ENCODE measurements at regions not wholly inside any gene's neighbourhood (a gene's known extent, or its start where the extent isn't known, plus 50 kb on each side); places are given as distances from the start of the nearest gene placed in this dataset.

GRCh38 chr6:48844696-48845095, 618.4 kb downstream of the MMUT start:
- no peak for ATAC-seq
- TF ChIP-seq TCF4 (CRISPR knock-in tag; IDR thresholded peaks at IDR 0.05; ENCODE audit: borderline replicate concordance) (no peak), ZNF8 (CRISPR knock-in tag; IDR thresholded peaks at IDR 0.05) (no peak), ZC3H10 (CRISPR knock-in tag; IDR thresholded peaks at IDR 0.05) (no peak), RARB (CRISPR knock-in tag; IDR thresholded peaks at IDR 0.05) (no peak), ZFP3 (CRISPR knock-in tag; IDR thresholded peaks at IDR 0.05) (no peak), CREB5 (CRISPR knock-in tag; IDR thresholded peaks at IDR 0.05; ENCODE audit: low read depth) (no peak), POU6F1 (CRISPR knock-in tag; IDR thresholded peaks at IDR 0.05; ENCODE audit: borderline replicate concordance, low read depth) (no peak), OSR1 (CRISPR knock-in tag; IDR thresholded peaks at IDR 0.05) (no peak), CSDC2 (CRISPR knock-in tag; IDR thresholded peaks at IDR 0.05) (no peak)

- ATAC-seq = no peak
- no peak for TF ChIP-seq TCF4 (CRISPR knock-in tag; IDR thresholded peaks at IDR 0.05; ENCODE audit: borderline replicate concordance)
- TF ChIP-seq CSRNP3 (CRISPR knock-in tag; IDR thresholded peaks at IDR 0.05) = no peak
- TF ChIP-seq TSHZ2 (CRISPR knock-in tag; IDR thresholded peaks at IDR 0.05) = no peak
- no peak for TF ChIP-seq CSDC2 (CRISPR knock-in tag; IDR thresholded peaks at IDR 0.05)
- TF ChIP-seq PPARA (CRISPR knock-in tag; IDR thresholded peaks at IDR 0.05; ENCODE audit: borderline replicate concordance) = no peak
- no peak for TF ChIP-seq ZC3H10 (CRISPR knock-in tag; IDR thresholded peaks at IDR 0.05)
- TF ChIP-seq TOX (CRISPR knock-in tag; IDR thresholded peaks at IDR 0.05; ENCODE audit: borderline replicate concordance) = no peak
- TF ChIP-seq PATZ1 (CRISPR knock-in tag; IDR thresholded peaks at IDR 0.05; ENCODE audit: borderline replicate concordance) = no peak
- no peak for TF ChIP-seq ZFP30 (CRISPR knock-in tag; IDR thresholded peaks at IDR 0.05)
- TF ChIP-seq ZNF565 (CRISPR knock-in tag; conservative IDR thresholded peaks at IDR 0.05; ENCODE audit: low read depth) = no peak
- no peak for TF ChIP-seq OSR1 (CRISPR knock-in tag; IDR thresholded peaks at IDR 0.05)
- TF ChIP-seq ESRRG (CRISPR knock-in tag; IDR thresholded peaks at IDR 0.05) = no peak
- no peak for TF ChIP-seq RARB (CRISPR knock-in tag; IDR thresholded peaks at IDR 0.05)
- TF ChIP-seq ZFP3 (CRISPR knock-in tag; IDR thresholded peaks at IDR 0.05) = no peak
- no peak for TF ChIP-seq ARNTL (CRISPR knock-in tag; IDR thresholded peaks at IDR 0.05; ENCODE audit: borderline replicate concordance, low read depth)
- TF ChIP-seq SNAI2 (CRISPR knock-in tag; IDR thresholded peaks at IDR 0.05) = no peak
Observed at GRCh38 chr6:48840896-48841295, 622.2 kb downstream of the MMUT start.

- no peak for TF ChIP-seq OSR1 (CRISPR knock-in tag; IDR thresholded peaks at IDR 0.05)
- no peak for TF ChIP-seq ZNF565 (CRISPR knock-in tag; conservative IDR thresholded peaks at IDR 0.05; ENCODE audit: low read depth)
- no peak for ATAC-seq
Observed at GRCh38 chr6:48839206-48839605, 623.8 kb downstream of the MMUT start.

GRCh38 chr6:48837744-48838143, 625.3 kb downstream of the MMUT start:
- ATAC-seq = no peak
- TF ChIP-seq ARNTL (CRISPR knock-in tag; IDR thresholded peaks at IDR 0.05; ENCODE audit: borderline replicate concordance, low read depth) (no peak), ZNF70 (CRISPR knock-in tag; IDR thresholded peaks at IDR 0.05) (no peak), TSHZ2 (CRISPR knock-in tag; IDR thresholded peaks at IDR 0.05) (no peak), PATZ1 (CRISPR knock-in tag; IDR thresholded peaks at IDR 0.05; ENCODE audit: borderline replicate concordance) (no peak), OSR1 (CRISPR knock-in tag; IDR thresholded peaks at IDR 0.05) (no peak), PPARA (CRISPR knock-in tag; IDR thresholded peaks at IDR 0.05; ENCODE audit: borderline replicate concordance) (no peak), RARB (CRISPR knock-in tag; IDR thresholded peaks at IDR 0.05) (no peak), TCF4 (CRISPR knock-in tag; IDR thresholded peaks at IDR 0.05; ENCODE audit: borderline replicate concordance) (no peak), BACH2 (CRISPR knock-in tag; IDR thresholded peaks at IDR 0.05; ENCODE audit: borderline replicate concordance) (no peak), ZNF8 (CRISPR knock-in tag; IDR thresholded peaks at IDR 0.05) (no peak), GLIS3 (CRISPR knock-in tag; IDR thresholded peaks at IDR 0.05) (no peak)

All from SK-N-SH treated with all-trans-retinoic acid at 6 μM for 48 hours (cell line).